SK-N-SH (cell line): ENCODE measurements at regions not wholly inside any gene's neighbourhood (a gene's known extent, or its start where the extent isn't known, plus 50 kb on each side); places are given as distances from the start of the nearest gene placed in this dataset.

Experiments used
- EP300 ChIP-seq, 2 experiments: IDR thresholded peaks; 2 replicates each; pipeline versions ENCODE4 v1.4.0 to v1.6.1; 2012; ENCODE audit warnings: borderline replicate concordance in 1 of 2, low read depth in 1 of 2, low read length in 1 of 2
- FOXJ3 ChIP-seq: sonication (generic); formaldehyde crosslinking; IDR thresholded peaks from 2 replicates; pipeline ENCODE4 v1.5.1; 2020; ENCODE audit warnings: mild to moderate bottlenecking, missing genetic modification reagents
- GABPA ChIP-seq: IDR thresholded peaks from 2 replicates; pipeline ENCODE4 v1.4.0; 2012; ENCODE audit warnings: low read depth, mild to moderate bottlenecking
- RFX5 ChIP-seq: IDR thresholded peaks from 2 replicates; pipeline ENCODE4 v1.6.1; 2012; ENCODE audit warnings: mild to moderate bottlenecking, improper control_type of control experiment, low read length
- SIN3A ChIP-seq: IDR thresholded peaks from 2 replicates; pipeline ENCODE4 v1.6.1; 2012; ENCODE audit warnings: low read depth, mild to moderate bottlenecking, low read length, moderate library complexity, borderline replicate concordance
- SMC3 ChIP-seq: IDR thresholded peaks from 2 replicates; pipeline ENCODE4 v1.6.1; 2012; ENCODE audit warnings: low read depth, low read length, improper control_type of control experiment
- TAF1 ChIP-seq: IDR thresholded peaks from 2 replicates; pipeline ENCODE4 v1.6.1; 2012; ENCODE audit warnings: low read depth, mild to moderate bottlenecking, low read length, moderate library complexity, borderline replicate concordance
- YY1 ChIP-seq: IDR thresholded peaks from 2 replicates; pipeline ENCODE4 v1.4.0; 2012; ENCODE audit warnings: low read depth, mild to moderate bottlenecking
- TF ChIP-seq, protein P1 (sequence below): IDR thresholded peaks from 2 replicates; pipeline ENCODE4 v1.6.1; 2012; ENCODE audit warnings: mild to moderate bottlenecking, low read depth, low read length, moderate library complexity
- TF ChIP-seq, protein P2 (sequence below): fragments of 200-600 bp; sonication (generic); IDR thresholded peaks from 2 replicates; pipeline ENCODE4 v1.6.1; 2017; ENCODE audit warnings: antibody characterized with exemption, mild to moderate bottlenecking, moderate library complexity
- TF ChIP-seq, protein P3 (sequence below): IDR thresholded peaks from 2 replicates; pipeline ENCODE4 v1.4.0; 2012; ENCODE audit warnings: low read depth, borderline replicate concordance
- TF ChIP-seq, protein P4 (sequence below): fragments of 150-350 bp; IDR thresholded peaks from 2 replicates; pipeline ENCODE4 v1.6.1; 2016; ENCODE audit warnings: mild to moderate bottlenecking, low read depth, low read length

DNA sequence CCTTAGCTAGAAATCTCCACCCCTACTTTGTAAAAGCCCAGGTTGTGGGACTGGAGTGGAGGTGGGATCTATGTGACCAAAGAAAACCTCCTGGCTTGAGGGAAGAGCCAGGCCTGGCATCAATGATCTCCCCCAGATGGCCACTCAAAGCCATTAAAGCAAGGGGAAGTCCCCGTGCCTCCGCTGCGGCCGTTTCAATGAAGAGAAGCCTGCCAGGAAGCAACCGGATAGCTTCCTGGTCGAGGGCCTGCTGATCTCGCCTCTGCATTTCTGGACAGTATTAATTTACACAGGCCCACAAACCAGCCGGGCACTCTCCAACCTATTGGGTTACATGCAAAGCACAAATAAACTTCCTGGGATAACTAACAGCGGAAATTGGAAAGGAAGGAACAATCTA, 160.5 kb upstream of the MSX2 start:
- TF ChIP-seq FOXJ3 (CRISPR knock-in tag) (no peak), RFX5 (no peak), SMC3 (no peak), EP300 (IDR thresholded peaks at IDR 0.05; ENCODE audit: borderline replicate concordance in 1 of 2, low read depth in 1 of 2, low read length in 1 of 2) (no peak), SIN3A (no peak), TAF1 (no peak), GABPA (peak; percentile 20; the same call in 1 of the 2 replicates), YY1 (no peak)
- TF ChIP-seq, protein P1, sequence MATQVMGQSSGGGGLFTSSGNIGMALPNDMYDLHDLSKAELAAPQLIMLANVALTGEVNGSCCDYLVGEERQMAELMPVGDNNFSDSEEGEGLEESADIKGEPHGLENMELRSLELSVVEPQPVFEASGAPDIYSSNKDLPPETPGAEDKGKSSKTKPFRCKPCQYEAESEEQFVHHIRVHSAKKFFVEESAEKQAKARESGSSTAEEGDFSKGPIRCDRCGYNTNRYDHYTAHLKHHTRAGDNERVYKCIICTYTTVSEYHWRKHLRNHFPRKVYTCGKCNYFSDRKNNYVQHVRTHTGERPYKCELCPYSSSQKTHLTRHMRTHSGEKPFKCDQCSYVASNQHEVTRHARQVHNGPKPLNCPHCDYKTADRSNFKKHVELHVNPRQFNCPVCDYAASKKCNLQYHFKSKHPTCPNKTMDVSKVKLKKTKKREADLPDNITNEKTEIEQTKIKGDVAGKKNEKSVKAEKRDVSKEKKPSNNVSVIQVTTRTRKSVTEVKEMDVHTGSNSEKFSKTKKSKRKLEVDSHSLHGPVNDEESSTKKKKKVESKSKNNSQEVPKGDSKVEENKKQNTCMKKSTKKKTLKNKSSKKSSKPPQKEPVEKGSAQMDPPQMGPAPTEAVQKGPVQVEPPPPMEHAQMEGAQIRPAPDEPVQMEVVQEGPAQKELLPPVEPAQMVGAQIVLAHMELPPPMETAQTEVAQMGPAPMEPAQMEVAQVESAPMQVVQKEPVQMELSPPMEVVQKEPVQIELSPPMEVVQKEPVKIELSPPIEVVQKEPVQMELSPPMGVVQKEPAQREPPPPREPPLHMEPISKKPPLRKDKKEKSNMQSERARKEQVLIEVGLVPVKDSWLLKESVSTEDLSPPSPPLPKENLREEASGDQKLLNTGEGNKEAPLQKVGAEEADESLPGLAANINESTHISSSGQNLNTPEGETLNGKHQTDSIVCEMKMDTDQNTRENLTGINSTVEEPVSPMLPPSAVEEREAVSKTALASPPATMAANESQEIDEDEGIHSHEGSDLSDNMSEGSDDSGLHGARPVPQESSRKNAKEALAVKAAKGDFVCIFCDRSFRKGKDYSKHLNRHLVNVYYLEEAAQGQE = no peak
- TF ChIP-seq, protein P2, sequence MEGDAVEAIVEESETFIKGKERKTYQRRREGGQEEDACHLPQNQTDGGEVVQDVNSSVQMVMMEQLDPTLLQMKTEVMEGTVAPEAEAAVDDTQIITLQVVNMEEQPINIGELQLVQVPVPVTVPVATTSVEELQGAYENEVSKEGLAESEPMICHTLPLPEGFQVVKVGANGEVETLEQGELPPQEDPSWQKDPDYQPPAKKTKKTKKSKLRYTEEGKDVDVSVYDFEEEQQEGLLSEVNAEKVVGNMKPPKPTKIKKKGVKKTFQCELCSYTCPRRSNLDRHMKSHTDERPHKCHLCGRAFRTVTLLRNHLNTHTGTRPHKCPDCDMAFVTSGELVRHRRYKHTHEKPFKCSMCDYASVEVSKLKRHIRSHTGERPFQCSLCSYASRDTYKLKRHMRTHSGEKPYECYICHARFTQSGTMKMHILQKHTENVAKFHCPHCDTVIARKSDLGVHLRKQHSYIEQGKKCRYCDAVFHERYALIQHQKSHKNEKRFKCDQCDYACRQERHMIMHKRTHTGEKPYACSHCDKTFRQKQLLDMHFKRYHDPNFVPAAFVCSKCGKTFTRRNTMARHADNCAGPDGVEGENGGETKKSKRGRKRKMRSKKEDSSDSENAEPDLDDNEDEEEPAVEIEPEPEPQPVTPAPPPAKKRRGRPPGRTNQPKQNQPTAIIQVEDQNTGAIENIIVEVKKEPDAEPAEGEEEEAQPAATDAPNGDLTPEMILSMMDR = no peak
- TF ChIP-seq, protein P3, sequence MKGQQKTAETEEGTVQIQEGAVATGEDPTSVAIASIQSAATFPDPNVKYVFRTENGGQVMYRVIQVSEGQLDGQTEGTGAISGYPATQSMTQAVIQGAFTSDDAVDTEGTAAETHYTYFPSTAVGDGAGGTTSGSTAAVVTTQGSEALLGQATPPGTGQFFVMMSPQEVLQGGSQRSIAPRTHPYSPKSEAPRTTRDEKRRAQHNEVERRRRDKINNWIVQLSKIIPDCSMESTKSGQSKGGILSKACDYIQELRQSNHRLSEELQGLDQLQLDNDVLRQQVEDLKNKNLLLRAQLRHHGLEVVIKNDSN = no peak
- TF ChIP-seq, protein P4, sequence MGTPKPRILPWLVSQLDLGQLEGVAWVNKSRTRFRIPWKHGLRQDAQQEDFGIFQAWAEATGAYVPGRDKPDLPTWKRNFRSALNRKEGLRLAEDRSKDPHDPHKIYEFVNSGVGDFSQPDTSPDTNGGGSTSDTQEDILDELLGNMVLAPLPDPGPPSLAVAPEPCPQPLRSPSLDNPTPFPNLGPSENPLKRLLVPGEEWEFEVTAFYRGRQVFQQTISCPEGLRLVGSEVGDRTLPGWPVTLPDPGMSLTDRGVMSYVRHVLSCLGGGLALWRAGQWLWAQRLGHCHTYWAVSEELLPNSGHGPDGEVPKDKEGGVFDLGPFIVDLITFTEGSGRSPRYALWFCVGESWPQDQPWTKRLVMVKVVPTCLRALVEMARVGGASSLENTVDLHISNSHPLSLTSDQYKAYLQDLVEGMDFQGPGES = no peak
